Panc1 (cell line): ENCODE measurements at regions not wholly inside any gene's neighbourhood (a gene's known extent, or its start where the extent isn't known, plus 50 kb on each side); places are given as distances from the start of the nearest gene placed in this dataset.

ENCODE experiments used
- CTCF ChIP-seq: fragments of 450-650 bp; IDR thresholded peaks from 2 replicates; pipeline ENCODE4 v1.5.1; 2017; ENCODE audit warnings: mild to moderate bottlenecking
- POLR2AphosphoS5 ChIP-seq: IDR thresholded peaks from 2 replicates; pipeline ENCODE4 v1.6.1; 2012; ENCODE audit warnings: mild to moderate bottlenecking, low read depth, low read length, moderate library complexity
- TCF7L2 ChIP-seq: IDR thresholded peaks from 2 replicates; pipeline ENCODE4 v1.6.1; 2011; ENCODE audit warnings: mild to moderate bottlenecking, low read depth, low read length, inconsistent platforms

GRCh38 chr9:2923766-2924379 lies 80.0 kb upstream of the PUM3 start:
- no peak for TF ChIP-seq CTCF
- TF ChIP-seq TCF7L2 = no peak
- TF ChIP-seq POLR2AphosphoS5 = no peak
